ENCODE measurements at regions not wholly inside any gene's neighbourhood (a gene's known extent, or its start where the extent isn't known, plus 50 kb on each side); places are given as distances from the start of the nearest gene placed in this dataset.

GRCh38 chr11:112649856-112650255, 311.4 kb upstream of the NCAM1 start:
- no peak overlapping the region for H4K91ac ChIP-seq (ENCODE audit: low read depth, low read length)
- no peaks in the 10 kb centered on the region for H3K4me1 ChIP-seq (ENCODE audit: control insufficient read depth in 1 of 2, insufficient read depth in 2 of 2, low read length in 2 of 2)
- no peak overlapping the region for H3K18ac ChIP-seq (ENCODE audit: low read length)
- no peak overlapping the region for H2BK120ac ChIP-seq (ENCODE audit: insufficient read depth, low read length, poor library complexity)
- H4K12ac ChIP-seq (ENCODE audit: low read depth, low read length): no peak overlapping the region
- no peak overlapping the region for H4K8ac ChIP-seq (ENCODE audit: low read depth, low read length)
- H3K79me2 ChIP-seq (ENCODE audit: control insufficient read depth, insufficient read depth, low read length, poor library complexity): no peaks in the 10 kb centered on the region
- no peak for DNase-seq
- H3K79me1 ChIP-seq (ENCODE audit: low read length): no peaks in the 10 kb centered on the region
- H3K9ac ChIP-seq (ENCODE audit: low read length): no peak overlapping the region
- no peak overlapping the region for H2BK5ac ChIP-seq (ENCODE audit: low read depth, low read length, poor library complexity)
- H2AK5ac ChIP-seq (ENCODE audit: low read length): no peak overlapping the region
- H3K27me3 ChIP-seq (ENCODE audit: insufficient read depth, low read length): no peaks in the 10 kb centered on the region
- H3K27ac ChIP-seq (ENCODE audit: low read depth, low read length): no peak overlapping the region
- no CpG with 5 or more reads among the region's 6 CpGs for WGBS (ENCODE audit: extremely low coverage, insufficient coverage, insufficient read length)
- no peaks in the 10 kb centered on the region for H3K9me3 ChIP-seq (ENCODE audit: insufficient read depth, low read depth, low read length)
- no peak overlapping the region for H2AFZ ChIP-seq (ENCODE audit: insufficient read depth, low read length, poor library complexity)
- H3K36me3 ChIP-seq (ENCODE audit: control insufficient read depth in 1 of 2, insufficient read depth in 2 of 2, low read length in 2 of 2): no peaks in the 10 kb centered on the region
- no peak overlapping the region for H3K23ac ChIP-seq (ENCODE audit: low read length)
- no peak overlapping the region for H2BK12ac ChIP-seq (ENCODE audit: low read length)
- H3K4ac ChIP-seq (ENCODE audit: low read depth, low read length): no peak overlapping the region
- no peak overlapping the region for H3K4me3 ChIP-seq (ENCODE audit: low read depth, low read length)
- H3K14ac ChIP-seq (ENCODE audit: low read length): no peak overlapping the region
- H3K4me2 ChIP-seq (ENCODE audit: low read length): no peak overlapping the region

GRCh38 chr11:112650527-112650926, 310.7 kb upstream of the NCAM1 start:
- WGBS (ENCODE audit: extremely low coverage, insufficient coverage, insufficient read length): no CpG with 5 or more reads among the region's 3 CpGs
- no peak overlapping the region for H4K91ac ChIP-seq (ENCODE audit: low read depth, low read length)

GRCh38 chr11:112651386-112651785, 309.8 kb upstream of the NCAM1 start:
- Histone ChIP-seq H2BK12ac (ENCODE audit: low read length) (no peak overlapping the region), H4K8ac (ENCODE audit: low read depth, low read length) (no peak overlapping the region), H2BK120ac (ENCODE audit: insufficient read depth, low read length, poor library complexity) (no peak overlapping the region), H3K79me1 (ENCODE audit: low read length) (no peaks in the 10 kb centered on the region), H3K27me3 (ENCODE audit: insufficient read depth, low read length) (no peaks in the 10 kb centered on the region), H4K91ac (ENCODE audit: low read depth, low read length) (no peak overlapping the region), H2AFZ (ENCODE audit: insufficient read depth, low read length, poor library complexity) (no peak overlapping the region), H2AK5ac (ENCODE audit: low read length) (no peak overlapping the region), H3K18ac (ENCODE audit: low read length) (no peak overlapping the region), H3K4ac (ENCODE audit: low read depth, low read length) (no peak overlapping the region), H3K4me2 (ENCODE audit: low read length) (no peak overlapping the region), H3K9me3 (ENCODE audit: insufficient read depth, low read depth, low read length) (no peaks in the 10 kb centered on the region), H3K27ac (ENCODE audit: low read depth, low read length) (no peak overlapping the region), H3K14ac (ENCODE audit: low read length) (no peak overlapping the region), H3K79me2 (ENCODE audit: control insufficient read depth, insufficient read depth, low read length, poor library complexity) (no peaks in the 10 kb centered on the region), H2BK5ac (ENCODE audit: low read depth, low read length, poor library complexity) (no peak overlapping the region), H3K36me3 (ENCODE audit: control insufficient read depth in 1 of 2, insufficient read depth in 2 of 2, low read length in 2 of 2) (no peaks in the 10 kb centered on the region), H4K12ac (ENCODE audit: low read depth, low read length) (no peak overlapping the region), H3K4me1 (ENCODE audit: control insufficient read depth in 1 of 2, insufficient read depth in 2 of 2, low read length in 2 of 2) (no peaks in the 10 kb centered on the region), H3K23ac (ENCODE audit: low read length) (no peak overlapping the region), H3K9ac (ENCODE audit: low read length) (no peak overlapping the region), H3K4me3 (ENCODE audit: low read depth, low read length) (no peak overlapping the region)
- no peak for DNase-seq

More at GRCh38 chr11:112650527-112650926, 310.7 kb upstream of the NCAM1 start:
- no peaks in the 10 kb centered on the region for H3K27me3 ChIP-seq (ENCODE audit: insufficient read depth, low read length)
- H3K36me3 ChIP-seq (ENCODE audit: control insufficient read depth in 1 of 2, insufficient read depth in 2 of 2, low read length in 2 of 2): no peaks in the 10 kb centered on the region
- DNase-seq: no peak
- H4K8ac ChIP-seq (ENCODE audit: low read depth, low read length): no peak overlapping the region
- no peak overlapping the region for H3K23ac ChIP-seq (ENCODE audit: low read length)
- no peak overlapping the region for H3K27ac ChIP-seq (ENCODE audit: low read depth, low read length)
- H2BK12ac ChIP-seq (ENCODE audit: low read length): no peak overlapping the region
- no peak overlapping the region for H2AK5ac ChIP-seq (ENCODE audit: low read length)
- no peak overlapping the region for H4K12ac ChIP-seq (ENCODE audit: low read depth, low read length)
- H3K4me2 ChIP-seq (ENCODE audit: low read length): no peak overlapping the region
- H2AFZ ChIP-seq (ENCODE audit: insufficient read depth, low read length, poor library complexity): no peak overlapping the region
- H3K79me1 ChIP-seq (ENCODE audit: low read length): no peaks in the 10 kb centered on the region
- H3K4ac ChIP-seq (ENCODE audit: low read depth, low read length): no peak overlapping the region
- no peak overlapping the region for H3K18ac ChIP-seq (ENCODE audit: low read length)
- H3K14ac ChIP-seq (ENCODE audit: low read length): no peak overlapping the region
- no peak overlapping the region for H2BK120ac ChIP-seq (ENCODE audit: insufficient read depth, low read length, poor library complexity)
- no peak overlapping the region for H2BK5ac ChIP-seq (ENCODE audit: low read depth, low read length, poor library complexity)
- no peaks in the 10 kb centered on the region for H3K79me2 ChIP-seq (ENCODE audit: control insufficient read depth, insufficient read depth, low read length, poor library complexity)
- H3K9ac ChIP-seq (ENCODE audit: low read length): no peak overlapping the region
- no peaks in the 10 kb centered on the region for H3K4me1 ChIP-seq (ENCODE audit: control insufficient read depth in 1 of 2, insufficient read depth in 2 of 2, low read length in 2 of 2)
- H3K9me3 ChIP-seq (ENCODE audit: insufficient read depth, low read depth, low read length): no peaks in the 10 kb centered on the region
- H3K4me3 ChIP-seq (ENCODE audit: low read depth, low read length): no peak overlapping the region

GRCh38 chr11:112652786-112653390, 308.3 kb upstream of the NCAM1 start:
- no peak overlapping the region for H3K27ac ChIP-seq (ENCODE audit: low read depth, low read length)
- H3K4me1 ChIP-seq (ENCODE audit: control insufficient read depth in 1 of 2, insufficient read depth in 2 of 2, low read length in 2 of 2): no peaks in the 10 kb centered on the region
- H3K9ac ChIP-seq (ENCODE audit: low read length): no peak overlapping the region
- H3K14ac ChIP-seq (ENCODE audit: low read length): no peak overlapping the region
- no peak for DNase-seq
- no peaks in the 10 kb centered on the region for H3K79me1 ChIP-seq (ENCODE audit: low read length)
- H3K4ac ChIP-seq (ENCODE audit: low read depth, low read length): no peak overlapping the region
- H3K18ac ChIP-seq (ENCODE audit: low read length): no peak overlapping the region
- no peak overlapping the region for H2BK12ac ChIP-seq (ENCODE audit: low read length)
- no peak overlapping the region for H4K8ac ChIP-seq (ENCODE audit: low read depth, low read length)
- no CpG with 5 or more reads among the region's 3 CpGs for WGBS (ENCODE audit: extremely low coverage, insufficient coverage, insufficient read length)
- H4K12ac ChIP-seq (ENCODE audit: low read depth, low read length): no peak overlapping the region
- no peak overlapping the region for H3K4me3 ChIP-seq (ENCODE audit: low read depth, low read length)
- H3K79me2 ChIP-seq (ENCODE audit: control insufficient read depth, insufficient read depth, low read length, poor library complexity): no peaks in the 10 kb centered on the region
- no peak overlapping the region for H2BK5ac ChIP-seq (ENCODE audit: low read depth, low read length, poor library complexity)
- H3K9me3 ChIP-seq (ENCODE audit: insufficient read depth, low read depth, low read length): no peaks in the 10 kb centered on the region
- H3K36me3 ChIP-seq (ENCODE audit: control insufficient read depth in 1 of 2, insufficient read depth in 2 of 2, low read length in 2 of 2): no peaks in the 10 kb centered on the region
- H3K4me2 ChIP-seq (ENCODE audit: low read length): no peak overlapping the region
- no peak overlapping the region for H3K23ac ChIP-seq (ENCODE audit: low read length)
- no peak overlapping the region for H2AK5ac ChIP-seq (ENCODE audit: low read length)
- no peak overlapping the region for H2BK120ac ChIP-seq (ENCODE audit: insufficient read depth, low read length, poor library complexity)
- H4K91ac ChIP-seq (ENCODE audit: low read depth, low read length): no peak overlapping the region
- no peaks in the 10 kb centered on the region for H3K27me3 ChIP-seq (ENCODE audit: insufficient read depth, low read length)
- H2AFZ ChIP-seq (ENCODE audit: insufficient read depth, low read length, poor library complexity): no peak overlapping the region

Data from trophoblast cell (in vitro differentiated cells and primary cell).